ENCODE measurements at regions not wholly inside any gene's neighbourhood (a gene's known extent, or its start where the extent isn't known, plus 50 kb on each side); places are given as distances from the start of the nearest gene placed in this dataset.

- H4K20me1 ChIP-seq (ENCODE audit: control insufficient read depth, insufficient read depth, insufficient read length) = no peaks in the 10 kb centered on the region
- peaks cover 2 to 10% (median 4%) of the 10 kb centered on the region in 3 experiments; a peak in 2 of 7 replicates for H3K36me3 Mint-ChIP-seq (ENCODE audit: insufficient read depth in 1 of 3, low read depth in 3 of 3)
- no peak overlapping the region for H3K9ac ChIP-seq (ENCODE audit: extremely low read depth, insufficient read length, low read length)
- no peak overlapping the region for H4K8ac ChIP-seq (replicated peaks; ENCODE audit: insufficient read length, low read depth, low read length)
- peaks cover 0 to 6% of the 10 kb centered on the region in 2 experiments; a peak in 1 of 5 replicates for H3K9me3 Mint-ChIP-seq
- H2BK20ac ChIP-seq (ENCODE audit: low read depth, low read length, poor library complexity, severe bottlenecking) = no peak overlapping the region
- TF ChIP-seq CTCF (conservative IDR thresholded peaks at IDR 0.05) = no peak
- H3K18ac ChIP-seq (ENCODE audit: insufficient read length, low read depth, low read length) = no peak overlapping the region
- no peak overlapping the region for H2AK5ac ChIP-seq (ENCODE audit: insufficient read length, low read length)
- H3K79me2 ChIP-seq (ENCODE audit: insufficient read depth, low read length) = peaks cover 24% of the 10 kb centered on the region; the same call in 1 of the 2 replicates
- H3K56ac ChIP-seq (ENCODE audit: insufficient read length, low read depth, low read length) = no peak overlapping the region
- H3K4me1 Mint-ChIP-seq = peaks cover 30 to 32% of the 10 kb centered on the region in 2 experiments
- no peak overlapping the region for H4K91ac ChIP-seq (ENCODE audit: insufficient read length, low read depth, low read length)
- no CpG with 5 or more reads among the region's 1 CpG for WGBS (ENCODE audit: extremely low coverage, insufficient read length, low lambda C conversion rate)
- no peak for DNase-seq
- no peak overlapping the region for H3K4me3 Mint-ChIP-seq
- no peak overlapping the region for H3K14ac ChIP-seq (ENCODE audit: insufficient read depth, low read length)
- no peak overlapping the region for H3K27ac Mint-ChIP-seq
- H3K4ac ChIP-seq (ENCODE audit: low read depth, low read length) = no peak overlapping the region
- no peaks in the 10 kb centered on the region for H3K9me3 ChIP-seq (ENCODE audit: control insufficient read depth, low read depth, low read length)
- no peak overlapping the region for H2BK15ac ChIP-seq (ENCODE audit: low read depth, low read length)
- H3T11ph ChIP-seq (ENCODE audit: low read length) = no peak overlapping the region
- no peak overlapping the region for H4K5ac ChIP-seq (ENCODE audit: insufficient read length, low read depth, low read length)
- no peak overlapping the region for H3K4me2 ChIP-seq (ENCODE audit: insufficient read depth, insufficient read length, low read length)
- no peaks in the 10 kb centered on the region for H3K23me2 ChIP-seq (ENCODE audit: insufficient read length, low read depth, low read length, poor library complexity, severe bottlenecking)
- H3K23ac ChIP-seq (ENCODE audit: insufficient read length, low read depth, low read length) = no peak overlapping the region
- H2BK12ac ChIP-seq (ENCODE audit: insufficient read length, low read depth, low read length) = no peak overlapping the region
- no peak overlapping the region for H2BK120ac ChIP-seq (ENCODE audit: low read depth, low read length, poor library complexity, severe bottlenecking)
- no peak overlapping the region for H2AFZ ChIP-seq (ENCODE audit: low read length)
- H3K4me1 ChIP-seq (ENCODE audit: insufficient read depth, low read length) = peaks cover 9% of the 10 kb centered on the region; the same call in 1 of the 2 replicates
- no peaks in the 10 kb centered on the region for H3K27me3 ChIP-seq (ENCODE audit: insufficient read depth, low read length)
- no peaks in the 10 kb centered on the region for H3K27me3 Mint-ChIP-seq (ENCODE audit: low read depth)
- no peak overlapping the region for H3K27ac ChIP-seq (ENCODE audit: insufficient read length, low read depth, low read length)
- H3K79me1 ChIP-seq (ENCODE audit: insufficient read depth, low read depth, low read length, poor library complexity, severe bottlenecking) = peaks cover 12% of the 10 kb centered on the region
- no peak overlapping the region for H2BK5ac ChIP-seq (ENCODE audit: insufficient read length, low read length)
Measured at GRCh38 chr6:56819604-56820003, 135.3 kb upstream of the BEND6 start.
